Keratinocyte (primary cell): ENCODE measurements at regions not wholly inside any gene's neighbourhood (a gene's known extent, or its start where the extent isn't known, plus 50 kb on each side); places are given as distances from the start of the nearest gene placed in this dataset.

ENCODE experiments used
- DNase-seq: peaks from one replicate; pipeline ENCODE4 v3.0.0-alpha.2; 2011; ENCODE audit warnings: low read depth, missing footprints, low spot score
- FAIRE-seq: peaks from 2 replicates; lab custom pipeline; 2011; peaks lifted over from hg19 to GRCh38; lab: Jason Lieb, UNC
- H2AFZ ChIP-seq: 2 replicates; pipeline ENCODE4 v1.6.0; 2012; ENCODE audit warnings: low read length, control low read depth, inconsistent platforms; ENCODE audit not compliant: control insufficient read depth
- H3K27ac ChIP-seq: 2 replicates; pipeline ENCODE4 v1.5.1; 2011; ENCODE audit warnings: low read length; ENCODE audit not compliant: control insufficient read depth, insufficient read depth
- H3K27me3 ChIP-seq: 3 replicates; pipeline ENCODE4 v1.6.0; 2011; ENCODE audit warnings: low read length; ENCODE audit not compliant: control insufficient read depth, insufficient read depth; ENCODE audit errors: extremely low read depth
- H3K36me3 ChIP-seq, 2 experiments: 2 replicates in 1 of 2; 3 replicates in 1 of 2; pipeline ENCODE4 v1.5.1; 2011; ENCODE audit warnings: low read length in 2 of 2, mild to moderate bottlenecking in 1 of 2; ENCODE audit not compliant: control insufficient read depth in 2 of 2, insufficient read depth in 2 of 2; ENCODE audit errors: extremely low read depth in 1 of 2
- H3K4me1 ChIP-seq: 3 replicates; pipeline ENCODE4 v1.5.1; 2011; ENCODE audit warnings: low read length; ENCODE audit not compliant: control insufficient read depth, insufficient read depth; ENCODE audit errors: extremely low read depth
- H3K4me2 ChIP-seq: 3 replicates; pipeline ENCODE4 v1.6.0; 2011; ENCODE audit warnings: low read depth, low read length; ENCODE audit not compliant: control insufficient read depth, insufficient read depth; ENCODE audit errors: extremely low read depth
- H3K4me3 ChIP-seq, 3 experiments: fragments of 200-600 bp in 1 of 3; sonication (generic) in 1 of 3; 2 replicates in 2 of 3; 3 replicates in 1 of 3; pipeline ENCODE4 v1.5.1; 2011 to 2016; ENCODE audit warnings: low read length in 3 of 3, mild to moderate bottlenecking in 3 of 3, control low read depth in 2 of 3, inconsistent platforms in 1 of 3, low read depth in 1 of 3, mixed read lengths in 1 of 3, mixed run types in 1 of 3, moderate library complexity in 1 of 3; ENCODE audit not compliant: control insufficient read depth in 2 of 3, insufficient read depth in 2 of 3; ENCODE audit errors: extremely low read depth in 1 of 3
- H3K79me2 ChIP-seq: 2 replicates; pipeline ENCODE4 v1.6.0; 2012; ENCODE audit warnings: low read length; ENCODE audit not compliant: control insufficient read depth, insufficient read depth
- H3K9ac ChIP-seq: 3 replicates; pipeline ENCODE4 v1.6.0; 2011; ENCODE audit warnings: low read length; ENCODE audit not compliant: control insufficient read depth, insufficient read depth; ENCODE audit errors: extremely low read depth
- H3K9me1 ChIP-seq: 3 replicates; pipeline ENCODE4 v1.6.0; 2011; ENCODE audit warnings: low read length; ENCODE audit not compliant: control insufficient read depth, insufficient read depth; ENCODE audit errors: extremely low read depth
- H3K9me3 ChIP-seq: 2 replicates; pipeline ENCODE4 v1.5.1; 2012; ENCODE audit warnings: low read depth, low read length; ENCODE audit not compliant: control insufficient read depth
- H4K20me1 ChIP-seq: 3 replicates; pipeline ENCODE4 v1.6.0; 2011; ENCODE audit warnings: low read length; ENCODE audit not compliant: control insufficient read depth, insufficient read depth; ENCODE audit errors: extremely low read depth
- CTCF ChIP-seq, 3 experiments: IDR thresholded peaks in 1 of 3; conservative IDR thresholded peaks in 1 of 3; optimal IDR thresholded peaks in 1 of 3; 2 replicates in 2 of 3; 3 replicates in 1 of 3; pipeline versions ENCODE3 to v1.5.1; 2011; ENCODE audit warnings: low read length in 3 of 3, mild to moderate bottlenecking in 3 of 3, moderate library complexity in 2 of 3, control low read depth in 1 of 3, inconsistent platforms in 1 of 3; ENCODE audit not compliant: insufficient read depth in 2 of 3; ENCODE audit errors: extremely low read depth in 1 of 3
- EZH2 ChIP-seq: IDR thresholded peaks from one replicate; pipeline ENCODE4 v1.6.1; 2012; ENCODE audit warnings: inconsistent platforms, mild to moderate bottlenecking, low read length, moderate library complexity
- dilution Hi-C: fragments of 300-500 bp; cut with MboI; formaldehyde crosslinking; loops from one replicate; pipeline ENCODE4 v1.7.0; 2020; ENCODE audit warnings: low sequenced_read_pairs; ENCODE audit not compliant: extremely low pct_ligation_motif_present

GRCh38 chr7:41256186-41256945 is 446.5 kb downstream of the INHBA start:
- Histone ChIP-seq H3K36me3 (no peaks in the 10 kb centered on the region), H3K9ac (no peak overlapping the region), H3K27me3 (no peaks in the 10 kb centered on the region), H3K9me3 (no peaks in the 10 kb centered on the region), H3K4me3 (no peak overlapping the region), H3K9me1 (no peaks in the 10 kb centered on the region), H3K27ac (no peak overlapping the region), H3K79me2 (no peaks in the 10 kb centered on the region), H2AFZ (peak overlapping the region; percentile 60), H3K4me1 (peaks cover 13% of the 10 kb centered on the region), H4K20me1 (no peaks in the 10 kb centered on the region), H3K4me2 (no peak overlapping the region)
- no peak for TF ChIP-seq EZH2
- TF ChIP-seq CTCF (optimal IDR thresholded peaks at IDR 0.05 in 1 of 3, IDR thresholded peaks at IDR 0.05 in 1 of 3, conservative IDR thresholded peaks at IDR 0.05 in 1 of 3; ENCODE audit: extremely low read depth in 1 of 3, insufficient read depth in 2 of 3, low read length in 3 of 3), result no peak
- FAIRE-seq (peak; percentile 43), DNase-seq (no peak)
- dilution Hi-C loops, result no loop called here

GRCh38 chr7:41255716-41256115 is 447.2 kb downstream of the INHBA start:
- Histone ChIP-seq H3K4me3 (no peak overlapping the region), H3K4me1 (peaks cover 13% of the 10 kb centered on the region), H2AFZ (no peak overlapping the region), H3K36me3 (no peaks in the 10 kb centered on the region), H4K20me1 (no peaks in the 10 kb centered on the region), H3K9ac (no peak overlapping the region), H3K27me3 (no peaks in the 10 kb centered on the region), H3K9me1 (no peaks in the 10 kb centered on the region), H3K79me2 (no peaks in the 10 kb centered on the region), H3K4me2 (no peak overlapping the region), H3K27ac (no peak overlapping the region), H3K9me3 (no peaks in the 10 kb centered on the region)
- FAIRE-seq, result peak; percentile 39
- TF ChIP-seq EZH2 (no peak), CTCF (optimal IDR thresholded peaks at IDR 0.05 in 1 of 3, IDR thresholded peaks at IDR 0.05 in 1 of 3, conservative IDR thresholded peaks at IDR 0.05 in 1 of 3; ENCODE audit: extremely low read depth in 1 of 3, insufficient read depth in 2 of 3, low read length in 3 of 3) (no peak)
- DNase-seq, result no peak
- dilution Hi-C loops, result no loop called here
